GM23338 (cell line): ENCODE measurements at regions not wholly inside any gene's neighbourhood (a gene's known extent, or its start where the extent isn't known, plus 50 kb on each side); places are given as distances from the start of the nearest gene placed in this dataset.

Experiments used
- ATAC-seq: fragments of 200-7000 bp; cut with Tn5 transposase; 3 replicates; pipeline ENCODE4 v1.9.1; 2020
- DNase-seq: peaks from one replicate; pipeline ENCODE4 v3.0.0-alpha.2; 2015; ENCODE audit warnings: low spot score
- H2AFZ ChIP-seq: fragments of 200-600 bp; sonication (generic); 2 replicates; pipeline ENCODE4 v1.8.0; 2016; ENCODE audit warnings: antibody characterized with exemption, mild to moderate bottlenecking, moderate library complexity
- H3F3A ChIP-seq: fragments of 200-600 bp; sonication (generic); replicated peaks from 2 replicates; pipeline ENCODE4 v1.8.0; 2017; ENCODE audit warnings: antibody characterized with exemption, mixed run types, low read depth
- H3K27ac ChIP-seq: fragments of 200-600 bp; sonication (generic); 2 replicates; pipeline ENCODE4 v1.6.1; 2016; ENCODE audit warnings: low read depth
- H3K27me3 ChIP-seq: fragments of 200-600 bp; sonication (generic); 2 replicates; pipeline ENCODE4 v1.8.0; 2016; ENCODE audit warnings: mild to moderate bottlenecking, mixed run types, moderate library complexity; ENCODE audit not compliant: insufficient read depth
- H3K36me3 ChIP-seq: fragments of 200-600 bp; sonication (generic); 2 replicates; pipeline ENCODE4 v1.8.0; 2016; ENCODE audit warnings: mild to moderate bottlenecking; ENCODE audit not compliant: insufficient read depth
- H3K4me1 ChIP-seq: fragments of 200-600 bp; sonication (generic); 2 replicates; pipeline ENCODE4 v1.8.0; 2016; ENCODE audit warnings: mild to moderate bottlenecking, moderate library complexity; ENCODE audit not compliant: insufficient read depth
- H3K4me2 ChIP-seq: fragments of 200-600 bp; sonication (generic); 2 replicates; pipeline ENCODE4 v1.7.1; 2017; ENCODE audit warnings: mixed run types
- H3K4me3 ChIP-seq: fragments of 200-600 bp; sonication (generic); 2 replicates; pipeline ENCODE4 v1.6.1; 2016; ENCODE audit warnings: mixed run types
- H3K79me2 ChIP-seq: fragments of 200-600 bp; sonication (generic); replicated peaks from 2 replicates; pipeline ENCODE4 v1.8.0; 2017; ENCODE audit warnings: mild to moderate bottlenecking; ENCODE audit not compliant: insufficient read depth
- H3K9me2 ChIP-seq: fragments of 200-600 bp; sonication (generic); 2 replicates; pipeline ENCODE4 v1.8.0; 2017; ENCODE audit not compliant: insufficient read depth
- H4K20me1 ChIP-seq: fragments of 200-600 bp; sonication (generic); replicated peaks from 2 replicates; pipeline ENCODE4 v1.8.0; 2017; ENCODE audit warnings: mild to moderate bottlenecking; ENCODE audit not compliant: insufficient read depth
- H3K27ac Mint-ChIP-seq: 2 replicates; pipeline ENCODE4 v1.8.0; 2020; ENCODE audit warnings: inconsistent platforms, mild to moderate bottlenecking, moderate library complexity, mixed read lengths
- H3K27me3 Mint-ChIP-seq: 3 replicates; pipeline ENCODE4 v1.8.0; 2022; ENCODE audit warnings: low read depth, mild to moderate bottlenecking, moderate library complexity, mixed read lengths, inconsistent platforms; ENCODE audit not compliant: insufficient read depth, poor library complexity
- H3K36me3 Mint-ChIP-seq: 3 replicates; pipeline ENCODE4 v1.8.0; 2021; ENCODE audit warnings: low read depth, mild to moderate bottlenecking, inconsistent platforms, moderate library complexity, mixed read lengths
- H3K4me1 Mint-ChIP-seq: 3 replicates; pipeline ENCODE4 v1.8.0; 2020; ENCODE audit warnings: mild to moderate bottlenecking, inconsistent platforms, mixed read lengths
- H3K4me3 Mint-ChIP-seq: 3 replicates; pipeline ENCODE4 v1.8.0; 2021; ENCODE audit warnings: moderate library complexity, mild to moderate bottlenecking, inconsistent platforms, mixed read lengths
- H3K9me3 Mint-ChIP-seq: 3 replicates; pipeline ENCODE4 v1.8.0; 2020; ENCODE audit warnings: moderate library complexity, mild to moderate bottlenecking, inconsistent platforms, mixed read lengths
- CREB1 ChIP-seq: fragments of 250-450 bp; sonication (Bioruptor Pico); IDR thresholded peaks from 2 replicates; pipeline ENCODE4 v1.5.0; 2020; ENCODE audit warnings: low read depth, mild to moderate bottlenecking, moderate library complexity
- CTCF ChIP-seq, 2 experiments: fragments of 200-600 bp in 1 of 2; sonication (generic) in 1 of 2; conservative IDR thresholded peaks; 2 replicates each; pipeline versions ENCODE4 v1.5.1 to v1.6.1; 2016 to 2017; ENCODE audit warnings: antibody characterized with exemption in 2 of 2, low read depth in 2 of 2, mild to moderate bottlenecking in 2 of 2, moderate library complexity in 1 of 2
- ETS1 ChIP-seq: IDR thresholded peaks from 2 replicates; pipeline ENCODE4 v1.6.1; 2016; ENCODE audit warnings: antibody characterized with exemption
- EZH2 ChIP-seq: fragments of 200-600 bp; sonication (generic); IDR thresholded peaks from one replicate; pipeline ENCODE4 v1.8.0; 2017; ENCODE audit warnings: antibody characterized with exemption, mild to moderate bottlenecking, low read depth; ENCODE audit not compliant: unreplicated experiment
- EZH2phosphoT487 ChIP-seq: fragments of 200-600 bp; sonication (generic); IDR thresholded peaks from one replicate; pipeline ENCODE4 v1.8.1; 2018; ENCODE audit warnings: antibody characterized with exemption; ENCODE audit not compliant: unreplicated experiment
- JUNB ChIP-seq: IDR thresholded peaks from one replicate; pipeline ENCODE4 v1.6.1; 2016; ENCODE audit warnings: antibody characterized with exemption; ENCODE audit not compliant: unreplicated experiment
- NANOG ChIP-seq: IDR thresholded peaks from 2 replicates; pipeline ENCODE4 v1.6.1; 2016; ENCODE audit warnings: antibody characterized with exemption, borderline replicate concordance
- POLR2AphosphoS5 ChIP-seq: IDR thresholded peaks from 2 replicates; pipeline ENCODE4 v1.6.1; 2016; ENCODE audit warnings: antibody characterized with exemption, low read depth
- REST ChIP-seq: IDR thresholded peaks from one replicate; pipeline ENCODE4 v1.6.1; 2018; ENCODE audit warnings: antibody characterized with exemption; ENCODE audit not compliant: unreplicated experiment
- STAT1 ChIP-seq: IDR thresholded peaks from one replicate; pipeline ENCODE4 v1.6.1; 2016; ENCODE audit warnings: antibody characterized with exemption; ENCODE audit not compliant: unreplicated experiment
- ZNF114 ChIP-seq: fragments of 250-450 bp; sonication (Bioruptor Pico); IDR thresholded peaks from 2 replicates; pipeline ENCODE4 v1.5.0; 2020; ENCODE audit warnings: mild to moderate bottlenecking, moderate library complexity
- ZNF331 ChIP-seq: fragments of 250-450 bp; sonication (Bioruptor Pico); IDR thresholded peaks from 2 replicates; pipeline ENCODE4 v1.5.0; 2020; ENCODE audit warnings: low read depth, mild to moderate bottlenecking, moderate library complexity

DNA sequence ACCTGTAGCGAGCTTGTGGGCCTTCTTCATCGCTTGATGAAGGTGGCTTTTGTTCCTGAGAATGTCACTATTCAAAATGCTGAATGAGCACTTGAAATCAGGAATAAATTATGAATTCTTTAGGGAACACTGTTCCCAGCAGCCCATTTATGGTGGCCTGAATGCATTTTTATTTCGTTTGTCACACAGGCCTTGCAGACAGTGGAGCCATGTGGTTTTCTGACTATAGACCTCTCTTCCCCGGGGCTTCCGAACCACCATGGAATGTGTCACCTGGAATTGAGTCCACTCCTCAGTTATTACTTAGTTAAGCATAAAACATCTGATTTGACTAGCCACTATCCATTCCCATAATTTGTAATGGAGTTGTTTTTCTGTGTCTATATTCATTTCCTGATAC is 396.9 kb downstream of the IRS2 start:
- no peaks in the 10 kb centered on the region for H3K27me3 Mint-ChIP-seq
- Histone ChIP-seq H3K27me3 (no peaks in the 10 kb centered on the region), H3K27ac (no peak overlapping the region), H3K4me1 (no peaks in the 10 kb centered on the region), H3K36me3 (no peaks in the 10 kb centered on the region), H3K9me2 (no peaks in the 10 kb centered on the region), H3K4me3 (no peak overlapping the region), H3K79me2 (no peaks in the 10 kb centered on the region), H4K20me1 (no peaks in the 10 kb centered on the region), H2AFZ (no peak overlapping the region), H3F3A (no peaks in the 10 kb centered on the region), H3K4me2 (no peak overlapping the region)
- TF ChIP-seq STAT1 (no peak), CTCF (conservative IDR thresholded peaks at IDR 0.05; ENCODE audit: low read depth in 2 of 2) (no peak), REST (no peak), ZNF331 (CRISPR knock-in tag) (no peak), CREB1 (CRISPR knock-in tag) (no peak), JUNB (no peak), ETS1 (no peak), EZH2phosphoT487 (no peak), EZH2 (no peak)
- no peaks in the 10 kb centered on the region; the same call in 2 of the 3 replicates for H3K9me3 Mint-ChIP-seq
- ATAC-seq (no peak), DNase-seq (no peak)
- H3K36me3 Mint-ChIP-seq = no peaks in the 10 kb centered on the region
- H3K4me3 Mint-ChIP-seq = no peak overlapping the region
- no peaks in the 10 kb centered on the region for H3K4me1 Mint-ChIP-seq
- H3K27ac Mint-ChIP-seq = no peak overlapping the region

GRCh38 chr13:109387471-109387870 is 398.9 kb downstream of the IRS2 start:
- ATAC-seq = no peak
- H3K36me3 Mint-ChIP-seq = no peaks in the 10 kb centered on the region
- H3K9me2 ChIP-seq = no peaks in the 10 kb centered on the region
- no peaks in the 10 kb centered on the region for H4K20me1 ChIP-seq
- H3K4me1 ChIP-seq = no peaks in the 10 kb centered on the region
- H3K4me2 ChIP-seq = no peak overlapping the region
- H3F3A ChIP-seq = no peaks in the 10 kb centered on the region
- no peak overlapping the region for H3K27ac ChIP-seq
- peak overlapping the region; percentile 57; the same call in 1 of the 2 replicates for H2AFZ ChIP-seq
- H3K27me3 Mint-ChIP-seq = no peaks in the 10 kb centered on the region
- no peaks in the 10 kb centered on the region for H3K36me3 ChIP-seq
- DNase-seq = no peak
- H3K9me3 Mint-ChIP-seq = no peaks in the 10 kb centered on the region
- H3K27me3 ChIP-seq = no peaks in the 10 kb centered on the region
- H3K4me3 ChIP-seq = no peak overlapping the region
- no peaks in the 10 kb centered on the region for H3K4me1 Mint-ChIP-seq
- H3K4me3 Mint-ChIP-seq = no peak overlapping the region
- no peaks in the 10 kb centered on the region for H3K79me2 ChIP-seq
- H3K27ac Mint-ChIP-seq = no peak overlapping the region
- TF ChIP-seq STAT1 (no peak), EZH2 (no peak), REST (no peak), NANOG (no peak), ETS1 (no peak), JUNB (no peak), EZH2phosphoT487 (no peak), ZNF114 (no peak), POLR2AphosphoS5 (no peak)
